Right atrium auricular region (tissue), 2 donors: ENCODE measurements at regions not wholly inside any gene's neighbourhood (a gene's known extent, or its start where the extent isn't known, plus 50 kb on each side); places are given as distances from the start of the nearest gene placed in this dataset.

Source experiments
- DNase-seq: peaks from one replicate; pipeline ENCODE4 v3.0.0-alpha.2; 2019; ENCODE audit warnings: low spot score
- H3K27ac ChIP-seq, 2 donors: fragments of 200-600 bp; sonication (generic); 1 replicate in 1 of 2; 2 replicates in 1 of 2; pipeline ENCODE4 v1.5.1; 2016 to 2019
- H3K27me3 ChIP-seq, 2 donors: fragments of 200-600 bp; sonication (generic); one replicate each; pipeline versions ENCODE4 v1.5.1 to v1.6.0; 2017 to 2019
- H3K36me3 ChIP-seq: fragments of 200-600 bp; sonication (generic); one replicate; pipeline ENCODE4 v1.5.1; 2016
- H3K4me1 ChIP-seq, 2 donors: fragments of 200-600 bp; sonication (generic); one replicate each; pipeline versions ENCODE4 v1.5.1 to v1.6.0; 2017 to 2019
- H3K4me3 ChIP-seq, 2 donors: fragments of 200-600 bp; sonication (generic); 1 replicate in 1 of 2; 2 replicates in 1 of 2; pipeline ENCODE4 v1.5.1; 2017 to 2019; ENCODE audit warnings: mild to moderate bottlenecking in 1 of 2, moderate library complexity in 1 of 2
- H3K9me3 ChIP-seq, 2 donors: fragments of 200-600 bp; sonication (generic); one replicate each; pipeline ENCODE4 v1.5.1; 2019
- TF ChIP-seq, protein P1 (sequence below), 2 donors: fragments of 200-600 bp; sonication (generic); IDR thresholded peaks; one replicate each; pipeline ENCODE4 v1.5.1; 2019; ENCODE audit warnings: antibody characterized with exemption in 2 of 2

GRCh38 chr15:46174122-46174521 lies 539.3 kb downstream of the SQOR start:
- DNase-seq = no peak
- Histone ChIP-seq H3K27ac (no peak overlapping the region), H3K36me3 (no peaks in the 10 kb centered on the region), H3K27me3 (no peaks in the 10 kb centered on the region), H3K9me3 (peaks cover 0 to 33% of the 10 kb centered on the region in 2 donors), H3K4me3 (no peak overlapping the region), H3K4me1 (no peaks in the 10 kb centered on the region)
- TF ChIP-seq, protein P1, sequence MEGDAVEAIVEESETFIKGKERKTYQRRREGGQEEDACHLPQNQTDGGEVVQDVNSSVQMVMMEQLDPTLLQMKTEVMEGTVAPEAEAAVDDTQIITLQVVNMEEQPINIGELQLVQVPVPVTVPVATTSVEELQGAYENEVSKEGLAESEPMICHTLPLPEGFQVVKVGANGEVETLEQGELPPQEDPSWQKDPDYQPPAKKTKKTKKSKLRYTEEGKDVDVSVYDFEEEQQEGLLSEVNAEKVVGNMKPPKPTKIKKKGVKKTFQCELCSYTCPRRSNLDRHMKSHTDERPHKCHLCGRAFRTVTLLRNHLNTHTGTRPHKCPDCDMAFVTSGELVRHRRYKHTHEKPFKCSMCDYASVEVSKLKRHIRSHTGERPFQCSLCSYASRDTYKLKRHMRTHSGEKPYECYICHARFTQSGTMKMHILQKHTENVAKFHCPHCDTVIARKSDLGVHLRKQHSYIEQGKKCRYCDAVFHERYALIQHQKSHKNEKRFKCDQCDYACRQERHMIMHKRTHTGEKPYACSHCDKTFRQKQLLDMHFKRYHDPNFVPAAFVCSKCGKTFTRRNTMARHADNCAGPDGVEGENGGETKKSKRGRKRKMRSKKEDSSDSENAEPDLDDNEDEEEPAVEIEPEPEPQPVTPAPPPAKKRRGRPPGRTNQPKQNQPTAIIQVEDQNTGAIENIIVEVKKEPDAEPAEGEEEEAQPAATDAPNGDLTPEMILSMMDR (IDR thresholded peaks at IDR 0.05) = no peak

DNA sequence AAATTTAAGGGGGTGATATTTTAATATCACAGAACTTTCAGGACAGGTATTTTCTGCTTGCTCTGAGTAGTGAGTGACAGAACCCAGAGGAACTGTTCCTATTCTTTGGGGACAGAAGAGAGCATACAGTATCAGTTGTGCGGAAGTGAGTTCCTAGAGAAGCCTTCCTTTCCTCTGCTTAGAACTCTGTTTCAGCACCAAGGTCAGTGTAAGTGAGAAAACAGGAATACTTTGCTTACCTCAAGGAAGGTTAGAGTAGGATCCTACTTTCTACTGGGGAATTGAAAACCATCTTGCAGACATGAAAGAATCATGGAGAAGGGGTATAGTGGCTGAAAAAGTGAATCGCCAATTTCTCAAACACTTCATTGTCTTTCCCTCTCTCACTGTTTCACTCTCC lies 542.4 kb downstream of the SQOR start:
- TF ChIP-seq, protein P1 (IDR thresholded peaks at IDR 0.05) = no peak
- H3K27ac ChIP-seq = no peak overlapping the region

GRCh38 chr15:46178138-46178537 lies 543.3 kb downstream of the SQOR start:
- Histone ChIP-seq H3K9me3 (peaks cover 0 to 28% of the 10 kb centered on the region in 2 donors), H3K27me3 (no peaks in the 10 kb centered on the region), H3K36me3 (no peaks in the 10 kb centered on the region), H3K4me3 (no peak overlapping the region), H3K27ac (no peak overlapping the region), H3K4me1 (no peaks in the 10 kb centered on the region)
- no peak for DNase-seq
- TF ChIP-seq, protein P1 (IDR thresholded peaks at IDR 0.05) = no peak

More for the DNA sequence above, 542.4 kb downstream of the SQOR start:
- Histone ChIP-seq H3K9me3 (peaks cover 0 to 27% of the 10 kb centered on the region in 2 donors), H3K4me3 (no peak overlapping the region), H3K27me3 (no peaks in the 10 kb centered on the region), H3K36me3 (no peaks in the 10 kb centered on the region), H3K4me1 (no peaks in the 10 kb centered on the region)
- DNase-seq = no peak

- TF ChIP-seq, protein P1 (IDR thresholded peaks at IDR 0.05) = no peak
- Histone ChIP-seq H3K27me3 (no peaks in the 10 kb centered on the region), H3K36me3 (no peaks in the 10 kb centered on the region), H3K27ac (no peak overlapping the region), H3K4me1 (no peaks in the 10 kb centered on the region), H3K9me3 (no peaks in the 10 kb centered on the region), H3K4me3 (no peak overlapping the region)
- no peak for DNase-seq
These were observed 572.5 kb downstream of the SQOR start for GRCh38 chr15:46207341-46207740.

- Histone ChIP-seq H3K27ac (no peak overlapping the region), H3K27me3 (no peaks in the 10 kb centered on the region), H3K9me3 (no peaks in the 10 kb centered on the region), H3K4me1 (no peaks in the 10 kb centered on the region), H3K36me3 (no peaks in the 10 kb centered on the region), H3K4me3 (no peak overlapping the region)
- TF ChIP-seq, protein P1 (IDR thresholded peaks at IDR 0.05) = no peak
- DNase-seq = no peak
These were observed 578.7 kb downstream of the SQOR start for GRCh38 chr15:46213551-46213950.

DNA sequence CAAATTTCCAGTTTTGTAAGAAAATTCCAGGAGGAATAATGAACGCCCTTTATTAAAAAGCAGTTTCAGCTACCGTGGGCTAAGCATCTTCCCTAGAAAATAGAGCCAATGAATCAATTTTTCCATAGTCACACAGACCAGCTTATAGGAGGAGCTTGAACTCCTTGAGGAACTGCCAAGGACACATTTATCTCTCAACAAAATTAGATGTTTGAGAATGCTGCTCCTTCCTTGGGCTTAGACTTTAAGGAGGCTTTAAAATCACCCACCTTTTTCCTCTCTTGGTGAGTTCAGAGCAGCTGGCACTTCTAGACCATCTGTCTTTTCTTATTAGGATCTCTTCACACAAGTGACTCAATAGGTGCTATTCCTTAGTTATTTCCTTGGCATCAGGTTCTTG lies 588.0 kb downstream of the SQOR start:
- no peak overlapping the region for H3K4me3 ChIP-seq
- DNase-seq = no peak
- H3K4me1 ChIP-seq = no peaks in the 10 kb centered on the region
- no peaks in the 10 kb centered on the region for H3K36me3 ChIP-seq
- no peaks in the 10 kb centered on the region for H3K9me3 ChIP-seq
- TF ChIP-seq, protein P1 (IDR thresholded peaks at IDR 0.05) = no peak
- no peak overlapping the region for H3K27ac ChIP-seq
- H3K27me3 ChIP-seq = no peaks in the 10 kb centered on the region
